K562 (cell line): ENCODE measurements at regions not wholly inside any gene's neighbourhood (a gene's known extent, or its start where the extent isn't known, plus 50 kb on each side); places are given as distances from the start of the nearest gene placed in this dataset.
"Not testable (repeated sequence)": the region's sequence is repeated elsewhere in the genome, so short reads cannot be mapped to it uniquely, and the experiment has no call there.

Experiments used
- CHD2 ChIP-seq: IDR thresholded peaks from 2 replicates; pipeline ENCODE4 v1.6.1; 2011; ENCODE audit warnings: low read depth, low read length
- CTCF ChIP-seq, 3 experiments: IDR thresholded peaks in 2 of 3; conservative IDR thresholded peaks in 1 of 3; 2 replicates each; pipeline ENCODE4 v1.5.1; 2011 to 2012; ENCODE audit warnings: low read length in 3 of 3, mild to moderate bottlenecking in 3 of 3, control low read depth in 2 of 3, improper control_type of control experiment in 1 of 3, inconsistent platforms in 1 of 3, low read depth in 1 of 3, mixed read lengths in 1 of 3, moderate library complexity in 1 of 3; ENCODE audit not compliant: insufficient read depth in 2 of 3
- EZH2 ChIP-seq: IDR thresholded peaks from 2 replicates; pipeline ENCODE4 v1.6.1; 2012; ENCODE audit warnings: low read depth, mild to moderate bottlenecking, inconsistent platforms, low read length, borderline replicate concordance
- FOXO4 ChIP-seq: fragments of 450-650 bp; formaldehyde crosslinking; IDR thresholded peaks from 2 replicates; pipeline ENCODE4 v1.4.0; 2020; ENCODE audit warnings: mild to moderate bottlenecking, moderate library complexity
- NFIX ChIP-seq: fragments of 250-450 bp; sonication (Bioruptor Pico); IDR thresholded peaks from 2 replicates; pipeline ENCODE4 v1.4.0; 2020; ENCODE audit warnings: low read depth, mild to moderate bottlenecking, moderate library complexity
- POLR2A ChIP-seq: fragments of 450-650 bp; conservative IDR thresholded peaks from 2 replicates; pipeline ENCODE4 v1.6.1; 2016
- RFX5 ChIP-seq: IDR thresholded peaks from 2 replicates; pipeline ENCODE4 v1.6.1; 2011; ENCODE audit warnings: low read depth, mild to moderate bottlenecking, improper control_type of control experiment, low read length
- ZNF217 ChIP-seq: sonication (generic); formaldehyde crosslinking; IDR thresholded peaks from 2 replicates; pipeline ENCODE4 v1.8.0; 2022; ENCODE audit warnings: mild to moderate bottlenecking, missing genetic modification reagents

GRCh38 chr10:38362514-38362913 lies 268.4 kb downstream of the ZNF37A start:
- not testable (repeated sequence) for TF ChIP-seq ZNF217 (CRISPR knock-in tag); POLR2A; EZH2; CHD2; NFIX (CRISPR knock-in tag); CTCF (IDR thresholded peaks at IDR 0.05 in 2 of 3, conservative IDR thresholded peaks at IDR 0.05 in 1 of 3; ENCODE audit: insufficient read depth in 2 of 3, low read depth in 1 of 3, low read length in 3 of 3); FOXO4; RFX5
